Activated B cell treated with CpG ODN at 0.5 μM for 24 hours (primary cell): ENCODE measurements at regions not wholly inside any gene's neighbourhood (a gene's known extent, or its start where the extent isn't known, plus 50 kb on each side); places are given as distances from the start of the nearest gene placed in this dataset.

Experiments
- ATAC-seq: fragments of 200-7000 bp; cut with Tn5 transposase; one replicate; pipeline ENCODE4 v1.10.0; 2021; ENCODE audit warnings: low read depth, mild to moderate bottlenecking, moderate library complexity
- CTCF ChIA-PET: fragments of 350-600 bp; sonication (Branson Sonifier 250); formaldehyde crosslinking; loops from one replicate; lab custom pipeline; 2021; ENCODE audit warnings: antibody characterized with exemption; lab: Charles Lee
- POLR2A ChIA-PET: fragments of 350-600 bp; sonication (Branson Sonifier 250); formaldehyde crosslinking; loops from one replicate; lab custom pipeline; 2021; ENCODE audit warnings: antibody characterized with exemption; lab: Charles Lee
- DNase-seq: peaks from one replicate; pipeline ENCODE4 v3.0.0; 2022
- H3K27ac Mint-ChIP-seq: one replicate; pipeline ENCODE4 v1.8.0; 2020; ENCODE audit warnings: mixed read lengths
- H3K27me3 Mint-ChIP-seq: one replicate; pipeline ENCODE4 v1.8.0; 2021; ENCODE audit warnings: mixed read lengths
- H3K36me3 Mint-ChIP-seq: one replicate; pipeline ENCODE4 v1.8.0; 2021; ENCODE audit warnings: low read depth, mixed read lengths
- H3K4me1 Mint-ChIP-seq: one replicate; pipeline ENCODE4 v1.8.0; 2021; ENCODE audit warnings: mixed read lengths
- H3K4me3 Mint-ChIP-seq: one replicate; pipeline ENCODE4 v1.8.0; 2020; ENCODE audit warnings: mild to moderate bottlenecking, mixed read lengths
- H3K9me3 Mint-ChIP-seq: one replicate; pipeline ENCODE4 v1.8.0; 2020; ENCODE audit warnings: mixed read lengths
- intact Hi-C: fragments of 100-400 bp; cut with micrococcal nuclease; formaldehyde crosslinking; loops from one replicate; pipeline ENCODE4 v1.15.1; 2024
- TF ChIP-seq, protein P1 (sequence below): fragments of 200-600 bp; IDR thresholded peaks from one replicate; pipeline ENCODE4 v1.8.0; 2022; ENCODE audit warnings: antibody characterized with exemption, mild to moderate bottlenecking

DNA sequence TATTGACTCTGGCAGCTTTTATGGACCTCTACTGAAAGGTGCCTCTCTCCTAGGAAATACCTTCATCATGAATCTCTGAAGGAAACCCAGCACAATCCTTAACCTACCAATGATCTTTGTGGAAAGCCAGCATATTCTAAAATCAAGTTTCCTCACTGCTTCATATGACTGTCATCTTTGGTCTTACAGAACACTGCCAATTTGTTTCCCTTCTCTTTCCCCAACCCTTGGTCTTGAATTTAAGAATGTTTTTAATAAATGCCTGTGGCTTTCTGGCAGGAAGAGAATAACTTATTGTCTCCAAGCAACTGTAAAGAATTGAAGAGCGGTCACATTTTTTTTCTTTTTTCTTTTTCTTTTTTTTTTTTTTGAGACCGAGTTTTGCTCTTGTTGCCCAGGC lies 427.6 kb downstream of the IPO8 start:
- ChIA-PET CTCF (no interaction called here), POLR2A (no interaction called here)
- ATAC-seq (no peak), DNase-seq (no peak)
- peaks cover 12% of the 10 kb centered on the region for H3K9me3 Mint-ChIP-seq
- no peak overlapping the region for H3K4me3 Mint-ChIP-seq
- H3K27me3 Mint-ChIP-seq = no peaks in the 10 kb centered on the region
- no peaks in the 10 kb centered on the region for H3K4me1 Mint-ChIP-seq
- intact Hi-C loops = no loop called here
- no peak overlapping the region for H3K27ac Mint-ChIP-seq
- H3K36me3 Mint-ChIP-seq = no peaks in the 10 kb centered on the region
- TF ChIP-seq, protein P1, sequence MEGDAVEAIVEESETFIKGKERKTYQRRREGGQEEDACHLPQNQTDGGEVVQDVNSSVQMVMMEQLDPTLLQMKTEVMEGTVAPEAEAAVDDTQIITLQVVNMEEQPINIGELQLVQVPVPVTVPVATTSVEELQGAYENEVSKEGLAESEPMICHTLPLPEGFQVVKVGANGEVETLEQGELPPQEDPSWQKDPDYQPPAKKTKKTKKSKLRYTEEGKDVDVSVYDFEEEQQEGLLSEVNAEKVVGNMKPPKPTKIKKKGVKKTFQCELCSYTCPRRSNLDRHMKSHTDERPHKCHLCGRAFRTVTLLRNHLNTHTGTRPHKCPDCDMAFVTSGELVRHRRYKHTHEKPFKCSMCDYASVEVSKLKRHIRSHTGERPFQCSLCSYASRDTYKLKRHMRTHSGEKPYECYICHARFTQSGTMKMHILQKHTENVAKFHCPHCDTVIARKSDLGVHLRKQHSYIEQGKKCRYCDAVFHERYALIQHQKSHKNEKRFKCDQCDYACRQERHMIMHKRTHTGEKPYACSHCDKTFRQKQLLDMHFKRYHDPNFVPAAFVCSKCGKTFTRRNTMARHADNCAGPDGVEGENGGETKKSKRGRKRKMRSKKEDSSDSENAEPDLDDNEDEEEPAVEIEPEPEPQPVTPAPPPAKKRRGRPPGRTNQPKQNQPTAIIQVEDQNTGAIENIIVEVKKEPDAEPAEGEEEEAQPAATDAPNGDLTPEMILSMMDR = no peak

DNA sequence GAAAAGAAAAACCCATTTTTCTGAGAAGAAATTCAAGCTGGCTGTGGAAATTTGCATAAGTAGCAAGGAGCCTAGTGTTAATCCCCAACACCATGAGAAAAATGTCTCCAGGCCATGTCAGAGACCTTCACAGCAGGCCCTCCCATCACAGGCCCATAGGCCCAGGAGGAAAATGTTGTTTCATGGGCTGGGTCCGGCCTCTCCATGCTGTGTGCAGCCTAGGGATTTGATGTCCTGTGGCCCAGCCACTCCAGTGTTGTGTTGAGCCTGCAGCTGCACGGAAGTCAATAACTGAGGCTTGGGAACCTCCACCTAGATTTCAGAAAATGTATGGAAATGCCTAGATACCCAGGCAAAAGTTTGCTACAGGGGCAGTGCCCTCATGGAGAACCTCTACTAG lies 432.2 kb downstream of the IPO8 start:
- intact Hi-C loops = no loop called here
- Mint-ChIP-seq H3K27ac (no peak overlapping the region), H3K36me3 (no peaks in the 10 kb centered on the region), H3K9me3 (peaks cover 10% of the 10 kb centered on the region), H3K4me3 (no peak overlapping the region), H3K27me3 (no peaks in the 10 kb centered on the region), H3K4me1 (no peaks in the 10 kb centered on the region)
- DNase-seq (no peak), ATAC-seq (no peak)
- ChIA-PET CTCF (no interaction called here), POLR2A (no interaction called here)
- TF ChIP-seq, protein P1 = no peak

DNA sequence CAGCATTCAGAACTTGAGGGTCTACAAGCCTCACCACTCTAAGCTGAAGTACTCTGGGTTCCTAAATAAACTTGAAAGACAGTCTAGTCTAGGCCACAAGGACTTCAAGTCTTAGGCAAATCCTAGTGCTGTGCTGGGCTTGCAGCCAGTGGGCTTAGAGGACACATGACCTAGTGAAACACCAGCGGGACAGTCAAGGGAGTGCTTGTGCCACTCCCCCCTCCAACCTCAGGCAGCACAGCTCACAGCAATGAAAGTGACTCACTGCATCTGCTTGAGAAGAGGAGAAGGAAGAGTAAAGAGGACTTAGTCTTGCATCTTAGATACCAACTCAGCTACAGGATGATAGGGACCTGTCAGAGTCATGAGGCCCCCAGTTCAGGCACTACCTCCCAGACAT lies 438.1 kb downstream of the IPO8 start:
- H3K9me3 Mint-ChIP-seq = peaks cover 3% of the 10 kb centered on the region
- H3K27ac Mint-ChIP-seq = no peak overlapping the region
- no peaks in the 10 kb centered on the region for H3K4me1 Mint-ChIP-seq
- no peak overlapping the region for H3K4me3 Mint-ChIP-seq
- TF ChIP-seq, protein P1 = no peak
- intact Hi-C loops = no loop called here
- no peak for ATAC-seq
- no peak for DNase-seq
- ChIA-PET CTCF (no interaction called here), POLR2A (no interaction called here)
- H3K36me3 Mint-ChIP-seq = no peaks in the 10 kb centered on the region
- no peaks in the 10 kb centered on the region for H3K27me3 Mint-ChIP-seq

DNA sequence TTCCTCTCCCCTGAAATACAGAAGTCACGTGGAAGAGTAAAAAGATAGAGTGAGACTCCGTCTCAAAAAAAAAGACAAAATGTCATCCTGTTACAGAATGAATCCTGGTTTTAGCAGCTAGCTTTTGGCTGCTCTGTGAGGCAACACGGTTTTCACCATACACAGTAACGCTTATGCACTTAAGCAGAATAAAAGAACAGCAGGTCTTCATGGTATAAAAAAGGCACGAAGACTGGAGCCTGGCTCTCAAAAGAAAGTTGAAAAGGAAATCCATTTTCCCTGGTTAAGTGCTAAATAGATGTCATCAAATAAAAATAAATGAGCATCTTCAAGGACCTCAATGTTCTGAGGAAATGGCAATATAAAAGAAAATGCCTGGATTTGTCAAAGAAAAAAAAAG lies 444.1 kb downstream of the IPO8 start:
- TF ChIP-seq, protein P1 = no peak
- DNase-seq = no peak
- ChIA-PET CTCF (no interaction called here), POLR2A (no interaction called here)
- no peaks in the 10 kb centered on the region for H3K9me3 Mint-ChIP-seq
- no peak overlapping the region for H3K4me3 Mint-ChIP-seq
- no peak overlapping the region for H3K27ac Mint-ChIP-seq
- no peaks in the 10 kb centered on the region for H3K27me3 Mint-ChIP-seq
- ATAC-seq = no peak
- no peaks in the 10 kb centered on the region for H3K4me1 Mint-ChIP-seq
- no peaks in the 10 kb centered on the region for H3K36me3 Mint-ChIP-seq
- intact Hi-C loops = no loop called here

DNA sequence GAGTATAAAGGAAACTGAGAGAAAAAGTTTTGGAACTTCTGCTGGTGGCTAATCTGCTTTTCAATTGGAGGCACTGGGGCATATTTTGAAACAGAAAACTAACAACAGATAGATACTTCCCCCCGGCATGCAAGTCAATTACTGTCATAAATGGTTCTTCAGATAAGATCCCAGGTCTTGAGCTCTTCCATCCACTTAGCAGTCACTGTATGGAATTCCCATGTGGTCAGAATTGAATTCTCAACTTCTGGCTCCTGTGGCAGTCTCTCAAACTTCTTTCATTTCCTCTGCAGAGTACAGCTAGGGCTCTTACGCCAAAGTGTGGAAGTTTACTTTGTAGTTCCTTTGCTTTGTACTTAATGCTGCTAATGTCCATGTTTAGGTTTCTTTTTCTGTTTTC lies 452.2 kb downstream of the IPO8 start:
- POLR2A ChIA-PET = no interaction called here
- Mint-ChIP-seq H3K4me3 (no peak overlapping the region), H3K4me1 (no peaks in the 10 kb centered on the region), H3K27me3 (no peaks in the 10 kb centered on the region), H3K9me3 (no peaks in the 10 kb centered on the region), H3K36me3 (no peaks in the 10 kb centered on the region), H3K27ac (no peak overlapping the region)
- CTCF ChIA-PET = no interaction called here
- ATAC-seq (no peak), DNase-seq (no peak)
- TF ChIP-seq, protein P1 = no peak
- intact Hi-C loops = no loop called here
